Endothelial cell of umbilical vein (primary cell): ENCODE measurements at regions not wholly inside any gene's neighbourhood (a gene's known extent, or its start where the extent isn't known, plus 50 kb on each side); places are given as distances from the start of the nearest gene placed in this dataset.

Experiments
- BruUV-seq: library from RNA; stranded (reverse); fragments of 400-500 nt; replicated peaks from 2 replicates; lab custom pipeline; 2021; lab: Mats Ljungman, UMichigan
- CTCF ChIA-PET: fragments of 300-600, 350-600 bp; sonication (Branson Sonifier 250); formaldehyde crosslinking; loops from one replicate; lab custom pipeline; 2021; ENCODE audit warnings: antibody characterized with exemption, inconsistent platforms; lab: Charles Lee
- POLR2A ChIA-PET: fragments of 300-600, 350-600 bp; sonication (Branson Sonifier 250); formaldehyde crosslinking; loops from one replicate; lab custom pipeline; 2021; ENCODE audit warnings: antibody characterized with exemption, inconsistent platforms; lab: Charles Lee
- DNase-seq: peaks from one replicate; pipeline ENCODE4 v3.0.0-alpha.2; 2011; ENCODE audit warnings: low read depth, low spot score
- FAIRE-seq: peaks from 2 replicates; lab custom pipeline; 2011; peaks lifted over from hg19 to GRCh38; lab: Jason Lieb, UNC
- H2AFZ ChIP-seq: 2 replicates; pipeline ENCODE4 v1.6.0; 2012; ENCODE audit warnings: low read depth, low read length, control low read depth, inconsistent platforms
- H3K27ac ChIP-seq: 2 replicates; pipeline ENCODE4 v1.5.1; 2011; ENCODE audit warnings: low read depth, mild to moderate bottlenecking, control low read depth, low read length, moderate library complexity; ENCODE audit not compliant: insufficient read depth
- H3K27me3 ChIP-seq, 2 experiments: 2 replicates each; pipeline versions ENCODE4 v1.6.0 to v1.6.1; 2011; ENCODE audit warnings: low read length in 2 of 2, mixed read lengths in 1 of 2; ENCODE audit not compliant: control insufficient read depth in 2 of 2, insufficient read depth in 2 of 2
- H3K36me3 ChIP-seq, 2 experiments: 2 replicates in 1 of 2; 3 replicates in 1 of 2; pipeline ENCODE4 v1.5.1; 2011; ENCODE audit warnings: low read length in 2 of 2, mild to moderate bottlenecking in 1 of 2, moderate library complexity in 1 of 2; ENCODE audit not compliant: control insufficient read depth in 2 of 2, insufficient read depth in 2 of 2; ENCODE audit errors: extremely low read depth in 1 of 2
- H3K4me1 ChIP-seq: 3 replicates; pipeline ENCODE4 v1.5.1; 2011; ENCODE audit warnings: mild to moderate bottlenecking, low read length; ENCODE audit not compliant: control insufficient read depth, insufficient read depth; ENCODE audit errors: extremely low read depth
- H3K4me2 ChIP-seq: 2 replicates; pipeline ENCODE4 v1.6.1; 2011; ENCODE audit warnings: low read length, control low read depth, mixed read lengths; ENCODE audit not compliant: insufficient read depth
- H3K4me3 ChIP-seq, 3 experiments: fragments of 200-600 bp in 1 of 3; sonication (generic), shearing (Covaris generic) in 1 of 3; replicated peaks in 1 of 3; 2 replicates each; pipeline ENCODE4 v1.5.1; 2011 to 2016; ENCODE audit warnings: control low read depth in 3 of 3, low read length in 3 of 3, mild to moderate bottlenecking in 2 of 3, inconsistent platforms in 1 of 3, low read depth in 1 of 3, moderate library complexity in 1 of 3; ENCODE audit not compliant: insufficient read depth in 1 of 3
- H3K79me2 ChIP-seq: 2 replicates; pipeline ENCODE4 v1.6.0; 2012; ENCODE audit warnings: low read length, inconsistent platforms; ENCODE audit not compliant: control insufficient read depth, insufficient read depth
- H3K9ac ChIP-seq: replicated peaks from 2 replicates; pipeline ENCODE3; 2011; ENCODE audit warnings: low read length, control low read depth; ENCODE audit not compliant: insufficient read depth; ENCODE audit errors: extremely low read depth
- H3K9me1 ChIP-seq: replicated peaks from 3 replicates; pipeline ENCODE4 v1.6.0; 2011; ENCODE audit warnings: mild to moderate bottlenecking, low read length; ENCODE audit not compliant: control insufficient read depth, insufficient read depth; ENCODE audit errors: extremely low read depth
- H3K9me3 ChIP-seq: replicated peaks from 2 replicates; pipeline ENCODE4 v1.5.1; 2012; ENCODE audit warnings: low read length, inconsistent platforms; ENCODE audit not compliant: control insufficient read depth, insufficient read depth
- H4K20me1 ChIP-seq: replicated peaks from 2 replicates; pipeline ENCODE3; 2011; ENCODE audit warnings: mild to moderate bottlenecking, low read length; ENCODE audit not compliant: control insufficient read depth, insufficient read depth; ENCODE audit errors: extremely low read depth
- EZH2 ChIP-seq: IDR thresholded peaks from 2 replicates; pipeline ENCODE4 v1.6.1; 2012; ENCODE audit warnings: borderline replicate concordance, low read depth, mild to moderate bottlenecking, moderate library complexity, low read length, inconsistent platforms; ENCODE audit not compliant: severe bottlenecking
- FOS ChIP-seq: IDR thresholded peaks from 2 replicates; pipeline ENCODE4 v1.6.1; 2011; ENCODE audit warnings: mild to moderate bottlenecking, low read length, moderate library complexity, borderline replicate concordance; ENCODE audit not compliant: insufficient read depth
- GATA2 ChIP-seq: IDR thresholded peaks from 2 replicates; pipeline ENCODE4 v1.7.0; 2011; ENCODE audit warnings: low read depth, mild to moderate bottlenecking, moderate library complexity, mixed read lengths, low read length; ENCODE audit not compliant: insufficient read length, insufficient read depth
- JUN ChIP-seq: IDR thresholded peaks from 2 replicates; pipeline ENCODE4 v1.6.1; 2011; ENCODE audit warnings: borderline replicate concordance, low read depth; ENCODE audit not compliant: insufficient read length, insufficient read depth
- MYC ChIP-seq: IDR thresholded peaks from one replicate; pipeline ENCODE4 v1.6.1; 2011; ENCODE audit warnings: mild to moderate bottlenecking, low read depth, low read length
- POLR2A ChIP-seq: IDR thresholded peaks from 2 replicates; pipeline ENCODE4 v1.6.1; 2012; ENCODE audit warnings: low read depth, mild to moderate bottlenecking, control low read depth, low read length
- POLR2AphosphoS5 ChIP-seq: IDR thresholded peaks from 2 replicates; pipeline ENCODE4 v1.6.1; 2012; ENCODE audit warnings: low read depth, mild to moderate bottlenecking, control low read depth, low read length, moderate library complexity; ENCODE audit not compliant: insufficient read depth
- dilution Hi-C: fragments of 300-500 bp; cut with MboI; formaldehyde crosslinking; loops from one replicate; pipeline ENCODE4 v1.15.0; 2019; ENCODE audit warnings: low sequenced_read_pairs; ENCODE audit not compliant: extremely low pct_ligation_motif_present
- intact Hi-C: fragments of 100-400 bp; cut with micrococcal nuclease; formaldehyde crosslinking; loops from one replicate; pipeline ENCODE4 v1.10.0; 2022
- TF ChIP-seq, protein P1 (sequence below), 2 donors: IDR thresholded peaks; 1 replicate in 1 of 2; 2 replicates in 1 of 2; pipeline ENCODE4 v1.5.1; 2011; ENCODE audit warnings: low read length in 2 of 2, mild to moderate bottlenecking in 2 of 2, moderate library complexity in 2 of 2, control low read depth in 1 of 2, inconsistent platforms in 1 of 2, low read depth in 1 of 2; ENCODE audit not compliant: insufficient read depth in 1 of 2; ENCODE audit errors: extremely low read depth in 1 of 2
- TF ChIP-seq, protein P2 (sequence below): IDR thresholded peaks from 2 replicates; pipeline ENCODE4 v1.6.1; 2011; ENCODE audit not compliant: insufficient read depth, insufficient read length

DNA sequence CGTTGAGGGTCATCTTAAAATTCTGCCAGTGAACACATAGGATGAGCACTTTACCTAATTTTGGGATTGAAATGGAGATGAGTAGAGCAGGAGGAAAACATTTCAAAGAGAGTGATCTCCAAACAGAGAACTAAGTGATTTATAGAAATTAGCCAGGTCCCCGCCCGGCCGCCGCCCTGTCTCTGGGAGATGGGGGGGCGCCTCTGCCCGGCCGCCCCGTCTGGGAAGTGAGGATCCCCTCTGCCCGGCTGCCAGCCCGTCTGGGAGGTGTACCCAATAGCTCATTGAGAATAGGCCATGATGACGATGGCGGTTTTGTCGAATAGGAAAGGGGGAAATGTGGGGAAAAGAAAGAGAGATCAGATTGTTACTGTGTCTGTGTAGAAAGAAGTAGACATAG lies 276.7 kb upstream of the C11orf87 start:
- ChIA-PET POLR2A (no interaction called here), CTCF (interaction anchor here (1.1 kb wide), 1 partner anchor 10 kb away, joined by 3 read pairs; no protein-coding TSS in a partner anchor)
- DNase-seq = no peak
- Histone ChIP-seq H3K9me1 (no peaks in the 10 kb centered on the region), H3K4me2 (no peak overlapping the region), H3K4me1 (no peaks in the 10 kb centered on the region), H3K27ac (no peak overlapping the region), H2AFZ (no peak overlapping the region), H3K79me2 (no peaks in the 10 kb centered on the region), H3K27me3 (no peaks in the 10 kb centered on the region), H3K9ac (no peak overlapping the region), H3K9me3 (no peaks in the 10 kb centered on the region), H3K36me3 (no peaks in the 10 kb centered on the region), H4K20me1 (no peaks in the 10 kb centered on the region), H3K4me3 (no peak overlapping the region)
- BruUV-seq = no TSS peak
- no peak for FAIRE-seq
- intact Hi-C loops (no loop called here), dilution Hi-C loops (no loop called here)
- no peak for TF ChIP-seq FOS
- no peak for TF ChIP-seq GATA2
- TF ChIP-seq, protein P1, sequence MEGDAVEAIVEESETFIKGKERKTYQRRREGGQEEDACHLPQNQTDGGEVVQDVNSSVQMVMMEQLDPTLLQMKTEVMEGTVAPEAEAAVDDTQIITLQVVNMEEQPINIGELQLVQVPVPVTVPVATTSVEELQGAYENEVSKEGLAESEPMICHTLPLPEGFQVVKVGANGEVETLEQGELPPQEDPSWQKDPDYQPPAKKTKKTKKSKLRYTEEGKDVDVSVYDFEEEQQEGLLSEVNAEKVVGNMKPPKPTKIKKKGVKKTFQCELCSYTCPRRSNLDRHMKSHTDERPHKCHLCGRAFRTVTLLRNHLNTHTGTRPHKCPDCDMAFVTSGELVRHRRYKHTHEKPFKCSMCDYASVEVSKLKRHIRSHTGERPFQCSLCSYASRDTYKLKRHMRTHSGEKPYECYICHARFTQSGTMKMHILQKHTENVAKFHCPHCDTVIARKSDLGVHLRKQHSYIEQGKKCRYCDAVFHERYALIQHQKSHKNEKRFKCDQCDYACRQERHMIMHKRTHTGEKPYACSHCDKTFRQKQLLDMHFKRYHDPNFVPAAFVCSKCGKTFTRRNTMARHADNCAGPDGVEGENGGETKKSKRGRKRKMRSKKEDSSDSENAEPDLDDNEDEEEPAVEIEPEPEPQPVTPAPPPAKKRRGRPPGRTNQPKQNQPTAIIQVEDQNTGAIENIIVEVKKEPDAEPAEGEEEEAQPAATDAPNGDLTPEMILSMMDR (IDR thresholded peaks at IDR 0.05; ENCODE audit: extremely low read depth in 1 of 2, insufficient read depth in 1 of 2, low read depth in 1 of 2, low read length in 2 of 2) = no peak
- TF ChIP-seq EZH2 = no peak
- TF ChIP-seq, protein P2, sequence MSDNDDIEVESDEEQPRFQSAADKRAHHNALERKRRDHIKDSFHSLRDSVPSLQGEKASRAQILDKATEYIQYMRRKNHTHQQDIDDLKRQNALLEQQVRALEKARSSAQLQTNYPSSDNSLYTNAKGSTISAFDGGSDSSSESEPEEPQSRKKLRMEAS = no peak
- TF ChIP-seq POLR2AphosphoS5 = no peak
- no peak for TF ChIP-seq POLR2A
- TF ChIP-seq MYC = no peak
- TF ChIP-seq JUN = no peak
